ENCODE measurements at regions not wholly inside any gene's neighbourhood (a gene's known extent, or its start where the extent isn't known, plus 50 kb on each side); places are given as distances from the start of the nearest gene placed in this dataset.

GRCh38 chr3:193863657-193864357 is 270.8 kb downstream of the OPA1 start:
- H3K36me3 ChIP-seq (ENCODE audit: low read depth), result no peaks in the 10 kb centered on the region
- TF ChIP-seq, protein P1, sequence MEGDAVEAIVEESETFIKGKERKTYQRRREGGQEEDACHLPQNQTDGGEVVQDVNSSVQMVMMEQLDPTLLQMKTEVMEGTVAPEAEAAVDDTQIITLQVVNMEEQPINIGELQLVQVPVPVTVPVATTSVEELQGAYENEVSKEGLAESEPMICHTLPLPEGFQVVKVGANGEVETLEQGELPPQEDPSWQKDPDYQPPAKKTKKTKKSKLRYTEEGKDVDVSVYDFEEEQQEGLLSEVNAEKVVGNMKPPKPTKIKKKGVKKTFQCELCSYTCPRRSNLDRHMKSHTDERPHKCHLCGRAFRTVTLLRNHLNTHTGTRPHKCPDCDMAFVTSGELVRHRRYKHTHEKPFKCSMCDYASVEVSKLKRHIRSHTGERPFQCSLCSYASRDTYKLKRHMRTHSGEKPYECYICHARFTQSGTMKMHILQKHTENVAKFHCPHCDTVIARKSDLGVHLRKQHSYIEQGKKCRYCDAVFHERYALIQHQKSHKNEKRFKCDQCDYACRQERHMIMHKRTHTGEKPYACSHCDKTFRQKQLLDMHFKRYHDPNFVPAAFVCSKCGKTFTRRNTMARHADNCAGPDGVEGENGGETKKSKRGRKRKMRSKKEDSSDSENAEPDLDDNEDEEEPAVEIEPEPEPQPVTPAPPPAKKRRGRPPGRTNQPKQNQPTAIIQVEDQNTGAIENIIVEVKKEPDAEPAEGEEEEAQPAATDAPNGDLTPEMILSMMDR (IDR thresholded peaks at IDR 0.05), result no peak
- H3K4me1 ChIP-seq (ENCODE audit: low read depth), result peaks cover 5% of the 10 kb centered on the region
- intact Hi-C loops (cut with DNase I, micrococcal nuclease), result no loop called here
- H3K4me3 ChIP-seq, result no peak overlapping the region
- no peaks in the 10 kb centered on the region for H3K9me3 ChIP-seq
- DNase-seq (no peak), ATAC-seq (no peak)

DNA sequence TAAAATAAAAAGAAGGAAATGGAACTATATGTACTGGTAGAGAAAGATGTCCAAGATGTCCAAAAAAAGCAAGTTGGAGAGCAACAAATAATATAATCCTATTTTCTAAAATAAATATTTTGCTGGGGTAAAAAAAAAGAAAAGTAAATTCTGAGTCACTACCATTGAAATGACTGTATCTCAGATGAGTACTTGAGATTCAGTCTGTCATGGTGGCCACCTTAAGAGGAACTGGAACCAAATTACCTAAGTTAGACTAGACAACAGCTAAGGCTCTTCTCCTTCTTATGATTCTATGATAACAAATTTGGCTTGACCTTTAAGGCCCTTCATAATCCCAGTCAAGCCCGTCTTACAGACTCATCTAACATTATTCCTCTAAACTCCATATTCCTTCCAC is 270.6 kb upstream of the HES1 start:
- ATAC-seq (no peak), DNase-seq (no peak)
- Histone ChIP-seq H3K4me3 (no peak overlapping the region), H3K4me1 (ENCODE audit: low read depth) (peaks cover 5% of the 10 kb centered on the region), H3K9me3 (no peaks in the 10 kb centered on the region), H3K36me3 (ENCODE audit: low read depth) (no peaks in the 10 kb centered on the region)
- intact Hi-C loops (cut with DNase I, micrococcal nuclease), result no loop called here
- TF ChIP-seq, protein P1 (IDR thresholded peaks at IDR 0.05), result no peak

- TF ChIP-seq, protein P1 (IDR thresholded peaks at IDR 0.05), result no peak
- DNase-seq, result no peak
- intact Hi-C loops (cut with DNase I, micrococcal nuclease), result no loop called here
- peaks cover 3% of the 10 kb centered on the region for H3K4me1 ChIP-seq (ENCODE audit: low read depth)
- ATAC-seq, result no peak
- H3K9me3 ChIP-seq, result no peaks in the 10 kb centered on the region
- no peaks in the 10 kb centered on the region for H3K36me3 ChIP-seq (ENCODE audit: low read depth)
- H3K4me3 ChIP-seq, result no peak overlapping the region
Measured at GRCh38 chr3:193865896-193866480, 270.0 kb upstream of the HES1 start.

- no peak for DNase-seq
- Histone ChIP-seq H3K36me3 (ENCODE audit: low read depth) (no peaks in the 10 kb centered on the region), H3K9me3 (no peaks in the 10 kb centered on the region), H3K4me3 (no peak overlapping the region), H3K4me1 (ENCODE audit: low read depth) (peaks cover 4% of the 10 kb centered on the region)
- no peak for ATAC-seq
- intact Hi-C loops (cut with DNase I, micrococcal nuclease), result no loop called here
- TF ChIP-seq, protein P1 (IDR thresholded peaks at IDR 0.05), result no peak
Measured at GRCh38 chr3:193868590-193868989, 267.4 kb upstream of the HES1 start.

- ATAC-seq (peak; percentile 2), DNase-seq (peak in 1 of 3 donors; percentile 71)
- Histone ChIP-seq H3K36me3 (ENCODE audit: low read depth) (no peaks in the 10 kb centered on the region), H3K9me3 (no peaks in the 10 kb centered on the region), H3K4me3 (no peak overlapping the region), H3K4me1 (ENCODE audit: low read depth) (peaks cover 4% of the 10 kb centered on the region)
- intact Hi-C loops (cut with DNase I, micrococcal nuclease), result no loop called here
- TF ChIP-seq, protein P1 (IDR thresholded peaks at IDR 0.05), result no peak
Measured at GRCh38 chr3:193869221-193870201, 266.4 kb upstream of the HES1 start.
